ENCODE measurements at regions not wholly inside any gene's neighbourhood (a gene's known extent, or its start where the extent isn't known, plus 50 kb on each side); places are given as distances from the start of the nearest gene placed in this dataset.

DNA sequence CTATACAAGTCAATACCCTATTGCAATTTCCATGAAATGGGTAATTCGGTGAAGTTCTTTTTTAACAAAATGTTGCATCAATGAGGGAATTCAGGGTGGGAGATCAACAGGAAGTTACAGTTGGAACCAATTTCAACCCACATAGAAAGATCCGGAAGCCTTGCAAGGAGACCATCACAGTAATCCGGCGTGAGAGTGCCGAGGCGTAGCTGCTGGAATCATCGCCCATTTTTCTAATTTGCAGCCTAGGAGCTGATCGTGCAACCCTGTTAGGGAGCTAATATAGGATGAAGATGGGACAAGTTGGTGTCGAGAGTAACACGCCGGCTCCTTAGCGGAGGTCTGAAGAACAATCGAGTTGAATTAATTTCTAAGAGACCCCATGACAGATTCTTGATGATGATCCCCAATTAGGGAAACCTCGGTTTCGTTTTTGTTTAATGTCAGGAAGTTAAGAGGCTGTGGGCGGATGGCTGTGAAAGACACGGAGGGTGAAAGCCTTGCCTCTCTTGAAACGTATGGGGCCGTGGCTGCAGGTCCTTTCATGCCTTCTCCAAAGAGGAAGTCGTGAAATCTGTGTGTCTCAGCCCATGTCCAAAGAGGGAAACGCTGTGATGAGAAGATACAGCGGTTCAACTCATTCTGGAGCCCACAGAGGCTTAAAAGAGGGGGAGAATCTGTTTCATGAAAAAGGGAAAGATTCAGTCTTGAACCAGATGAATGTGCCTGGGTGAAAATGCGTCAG lies 51.2 kb upstream of the CARD11 start:
- H3K36me3 Mint-ChIP-seq (ENCODE audit: low read depth): no peaks in the 10 kb centered on the region
- H3K27ac Mint-ChIP-seq: peak overlapping the region; percentile 92
- H3K27me3 Mint-ChIP-seq: no peaks in the 10 kb centered on the region
- DNase-seq: peak; percentile 61
- H3K4me1 Mint-ChIP-seq (ENCODE audit: low read depth): peaks cover 68% of the 10 kb centered on the region
- H3K9me3 Mint-ChIP-seq: no peaks in the 10 kb centered on the region
- H3K4me3 Mint-ChIP-seq: peak overlapping the region; percentile 68

DNA sequence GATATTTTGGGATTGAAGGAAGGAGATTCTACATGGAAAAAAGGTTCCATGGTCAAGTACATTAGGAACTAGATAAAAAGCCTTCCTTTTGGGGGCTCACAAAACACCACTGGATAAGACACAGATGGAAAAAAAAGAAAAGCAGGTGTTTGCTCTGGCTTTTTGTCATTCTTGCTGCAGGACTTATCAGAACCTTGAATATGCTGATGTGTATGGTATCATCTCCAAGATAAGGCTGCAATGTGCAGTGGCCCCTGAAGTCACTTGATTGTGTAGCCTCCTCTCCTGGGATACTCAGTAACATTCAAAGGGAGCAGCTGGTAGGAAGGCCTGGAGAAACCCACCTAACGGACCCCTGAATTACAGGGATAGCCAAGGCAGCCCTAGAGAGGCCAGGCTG lies 54.1 kb upstream of the CARD11 start:
- H3K27ac Mint-ChIP-seq: no peak overlapping the region
- peaks cover 60% of the 10 kb centered on the region for H3K4me1 Mint-ChIP-seq (ENCODE audit: low read depth)
- H3K9me3 Mint-ChIP-seq: no peaks in the 10 kb centered on the region
- H3K36me3 Mint-ChIP-seq (ENCODE audit: low read depth): no peaks in the 10 kb centered on the region
- DNase-seq: no peak
- no peaks in the 10 kb centered on the region for H3K27me3 Mint-ChIP-seq
- H3K4me3 Mint-ChIP-seq: no peak overlapping the region

DNA sequence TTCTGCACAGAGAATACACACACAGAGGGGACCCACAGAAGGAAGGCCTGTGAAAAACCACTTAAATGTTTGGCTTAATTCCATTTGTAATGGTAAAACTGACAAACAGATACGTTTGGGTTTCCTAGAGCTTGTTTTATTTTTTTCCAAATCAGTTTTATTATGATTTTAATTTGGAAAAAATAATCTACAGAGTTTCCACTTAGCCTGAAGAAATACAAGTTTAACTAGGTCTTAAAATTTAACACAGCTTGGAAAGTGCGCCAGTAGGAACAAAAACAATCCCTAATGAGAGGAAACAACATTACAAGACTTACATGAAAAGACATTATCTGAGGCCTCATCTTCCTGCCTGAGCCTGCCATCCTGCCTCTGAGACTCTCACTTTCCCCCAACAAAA lies 58.5 kb upstream of the CARD11 start:
- Mint-ChIP-seq H3K4me3 (no peak overlapping the region), H3K27ac (peak overlapping the region; percentile 52)
- no peak for DNase-seq

DNA sequence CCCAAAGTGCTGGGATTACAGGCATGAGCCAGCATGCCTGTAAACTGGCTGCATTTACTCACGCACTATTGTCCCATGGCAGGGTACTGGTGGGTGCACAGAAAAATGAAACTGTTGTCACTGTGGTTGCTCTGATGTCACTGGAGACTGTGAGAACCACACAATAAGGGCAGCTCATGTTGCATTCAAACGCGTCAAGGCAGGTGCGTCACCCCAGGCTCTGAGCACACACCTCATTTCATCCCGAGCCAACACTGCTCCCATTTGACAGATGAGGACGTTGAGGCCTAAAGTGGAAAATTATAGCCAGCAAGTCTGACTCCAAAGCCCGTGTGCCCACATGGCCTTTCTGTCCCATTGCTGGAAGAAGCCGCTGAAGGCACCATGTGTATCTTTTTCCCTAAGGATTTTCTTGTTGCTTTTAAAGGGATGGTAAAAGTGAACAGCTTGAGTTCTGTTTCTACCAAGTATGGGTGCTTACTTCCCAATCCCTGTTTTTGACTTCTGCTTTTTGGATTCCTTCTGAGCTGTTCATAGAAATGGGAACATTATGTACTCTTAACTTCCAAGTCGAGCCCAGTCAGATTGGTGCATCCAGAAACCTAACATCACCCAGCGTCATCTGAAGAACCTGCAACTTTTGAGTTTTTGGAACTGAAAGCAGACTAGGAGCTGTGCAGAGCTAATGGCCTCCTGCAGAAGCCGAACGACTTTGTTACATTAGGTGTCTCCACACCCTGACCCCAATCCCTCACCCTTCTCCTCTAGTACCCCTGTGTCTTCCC lies 60.1 kb upstream of the CARD11 start:
- H3K36me3 Mint-ChIP-seq (ENCODE audit: low read depth): peaks cover 2% of the 10 kb centered on the region
- peaks cover 4% of the 10 kb centered on the region for H3K9me3 Mint-ChIP-seq
- no peak overlapping the region for H3K4me3 Mint-ChIP-seq
- no peaks in the 10 kb centered on the region for H3K27me3 Mint-ChIP-seq
- H3K4me1 Mint-ChIP-seq (ENCODE audit: low read depth): peaks cover 69% of the 10 kb centered on the region
- no peak for DNase-seq
- no peak overlapping the region for H3K27ac Mint-ChIP-seq

More for the DNA sequence above, 58.5 kb upstream of the CARD11 start:
- H3K4me1 Mint-ChIP-seq (ENCODE audit: low read depth): peaks cover 57% of the 10 kb centered on the region
- H3K27me3 Mint-ChIP-seq: no peaks in the 10 kb centered on the region
- peaks cover 4% of the 10 kb centered on the region for H3K9me3 Mint-ChIP-seq
- H3K36me3 Mint-ChIP-seq (ENCODE audit: low read depth): peaks cover 2% of the 10 kb centered on the region

DNA sequence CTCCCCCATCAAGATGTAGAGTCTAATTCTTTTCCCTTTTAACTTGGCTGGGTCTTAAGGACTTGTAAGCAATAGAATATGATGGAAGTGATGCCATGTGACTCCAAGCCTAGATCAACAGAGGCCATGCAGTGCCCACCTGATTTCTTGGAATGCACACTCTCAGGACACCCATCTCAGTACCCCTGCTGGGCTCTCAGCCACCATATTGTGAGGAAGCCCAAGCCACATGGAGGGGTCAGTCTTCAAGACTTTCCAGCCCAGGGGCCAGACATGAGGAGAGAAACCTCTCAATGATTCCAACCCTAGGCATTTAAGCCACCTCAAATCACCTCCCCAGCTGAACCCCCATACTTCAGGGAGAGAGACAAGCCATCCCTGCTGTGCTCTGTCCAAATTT lies 62.2 kb upstream of the CARD11 start:
- H3K27ac Mint-ChIP-seq: peak overlapping the region; percentile 90

DNA sequence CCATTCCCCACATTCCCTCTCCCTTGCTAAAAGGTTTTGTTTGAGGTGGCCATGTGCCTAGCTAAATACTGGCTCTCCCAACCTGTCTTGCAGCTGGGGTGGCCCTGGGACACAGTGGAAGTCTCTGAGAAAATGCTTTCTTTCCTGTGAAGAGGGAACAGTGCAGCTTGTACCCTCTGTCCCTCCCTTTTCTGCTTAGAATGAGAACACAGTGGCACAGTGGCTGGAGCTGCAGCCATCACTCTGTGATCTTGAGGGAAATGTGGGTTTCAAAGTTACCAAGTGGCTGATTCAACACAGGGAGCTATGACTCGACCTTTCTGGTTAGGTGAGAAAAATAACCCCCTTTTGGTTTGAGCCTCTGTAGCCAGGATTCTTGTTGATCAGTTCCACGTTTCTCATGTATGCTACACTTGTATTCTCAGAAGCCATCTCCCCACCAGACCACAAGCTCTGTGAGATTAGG lies 62.7 kb upstream of the CARD11 start:
- DNase-seq: peak; percentile 54
- H3K9me3 Mint-ChIP-seq: peaks cover 8% of the 10 kb centered on the region
- no peaks in the 10 kb centered on the region for H3K27me3 Mint-ChIP-seq
- peaks cover 84% of the 10 kb centered on the region for H3K4me1 Mint-ChIP-seq (ENCODE audit: low read depth)
- peak overlapping the region; percentile 90 for H3K27ac Mint-ChIP-seq
- H3K36me3 Mint-ChIP-seq (ENCODE audit: low read depth): peaks cover 2% of the 10 kb centered on the region
- H3K4me3 Mint-ChIP-seq: peak overlapping the region; percentile 43

More for the DNA sequence above, 62.2 kb upstream of the CARD11 start:
- Mint-ChIP-seq H3K9me3 (peaks cover 6% of the 10 kb centered on the region), H3K4me3 (no peak overlapping the region), H3K4me1 (ENCODE audit: low read depth) (peaks cover 82% of the 10 kb centered on the region), H3K36me3 (ENCODE audit: low read depth) (peaks cover 2% of the 10 kb centered on the region), H3K27me3 (no peaks in the 10 kb centered on the region)
- no peak for DNase-seq

DNA sequence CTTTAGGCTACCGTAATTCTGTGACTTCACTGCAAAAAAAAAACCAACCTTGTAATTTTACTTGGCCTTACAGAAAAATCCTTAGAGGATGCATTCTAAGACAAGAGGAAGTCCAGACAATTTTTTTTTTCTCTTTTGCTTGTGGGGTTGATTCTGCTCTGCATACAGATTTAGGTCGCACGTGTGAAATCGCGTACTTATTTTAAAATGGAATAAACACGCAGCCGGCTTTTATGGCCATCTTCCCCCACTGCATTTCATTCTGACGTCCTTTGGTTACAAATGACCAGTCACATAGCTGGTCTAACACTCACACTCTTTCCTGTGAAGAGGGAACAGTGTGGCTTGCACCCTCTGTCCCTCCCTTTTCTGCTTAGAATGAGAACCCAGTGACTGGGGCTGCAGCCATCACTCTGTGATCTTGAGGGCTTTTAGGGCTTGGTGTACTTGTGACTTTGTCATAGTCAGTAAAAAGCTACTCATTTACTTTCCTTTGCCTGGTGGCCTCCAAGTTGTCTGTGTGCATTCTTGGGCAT lies 63.6 kb upstream of the CARD11 start:
- no peak for DNase-seq
- no peaks in the 10 kb centered on the region for H3K27me3 Mint-ChIP-seq
- H3K9me3 Mint-ChIP-seq: peaks cover 8% of the 10 kb centered on the region
- peaks cover 2% of the 10 kb centered on the region for H3K36me3 Mint-ChIP-seq (ENCODE audit: low read depth)
- peak overlapping the region; percentile 90 for H3K27ac Mint-ChIP-seq
- no peak overlapping the region for H3K4me3 Mint-ChIP-seq
- H3K4me1 Mint-ChIP-seq (ENCODE audit: low read depth): peaks cover 79% of the 10 kb centered on the region

DNA sequence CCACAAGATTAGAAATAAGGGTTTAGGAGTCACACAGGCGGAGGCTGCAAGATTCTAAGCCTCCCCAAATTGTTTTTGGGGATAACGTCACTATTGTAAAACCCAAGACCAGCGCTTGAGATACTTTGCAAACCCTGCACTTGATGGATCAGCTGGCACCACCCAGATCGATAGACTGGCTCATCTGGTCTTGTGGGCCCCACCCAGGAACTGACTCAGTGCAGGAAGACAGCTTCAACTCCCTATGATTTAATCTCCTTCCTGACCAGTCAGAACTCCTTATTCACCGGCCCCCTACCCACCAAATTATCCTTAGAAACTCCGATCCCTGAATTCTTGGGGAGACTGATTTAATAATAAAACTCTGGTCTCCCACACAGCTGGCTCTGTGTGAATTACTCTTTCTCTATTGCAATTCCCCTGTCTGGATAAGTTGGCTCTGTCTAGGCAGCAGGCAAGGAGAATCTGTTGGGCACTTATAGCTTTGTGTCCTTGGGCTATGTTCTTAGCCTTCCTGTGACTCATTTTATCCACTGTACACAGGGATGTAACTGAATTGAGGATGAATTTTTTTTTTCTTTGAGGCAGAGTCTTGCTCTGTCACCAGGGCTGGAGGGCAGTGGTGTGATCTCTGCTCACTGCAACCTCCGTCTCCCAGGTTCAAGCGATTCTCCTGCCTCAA lies 64.4 kb upstream of the CARD11 start:
- peaks cover 12% of the 10 kb centered on the region for H3K9me3 Mint-ChIP-seq
- DNase-seq: no peak
- H3K4me1 Mint-ChIP-seq (ENCODE audit: low read depth): peaks cover 83% of the 10 kb centered on the region
- H3K36me3 Mint-ChIP-seq (ENCODE audit: low read depth): peaks cover 2% of the 10 kb centered on the region
- H3K4me3 Mint-ChIP-seq: peak overlapping the region; percentile 12
- H3K27ac Mint-ChIP-seq: peak overlapping the region; percentile 67
- H3K27me3 Mint-ChIP-seq: no peaks in the 10 kb centered on the region

DNA sequence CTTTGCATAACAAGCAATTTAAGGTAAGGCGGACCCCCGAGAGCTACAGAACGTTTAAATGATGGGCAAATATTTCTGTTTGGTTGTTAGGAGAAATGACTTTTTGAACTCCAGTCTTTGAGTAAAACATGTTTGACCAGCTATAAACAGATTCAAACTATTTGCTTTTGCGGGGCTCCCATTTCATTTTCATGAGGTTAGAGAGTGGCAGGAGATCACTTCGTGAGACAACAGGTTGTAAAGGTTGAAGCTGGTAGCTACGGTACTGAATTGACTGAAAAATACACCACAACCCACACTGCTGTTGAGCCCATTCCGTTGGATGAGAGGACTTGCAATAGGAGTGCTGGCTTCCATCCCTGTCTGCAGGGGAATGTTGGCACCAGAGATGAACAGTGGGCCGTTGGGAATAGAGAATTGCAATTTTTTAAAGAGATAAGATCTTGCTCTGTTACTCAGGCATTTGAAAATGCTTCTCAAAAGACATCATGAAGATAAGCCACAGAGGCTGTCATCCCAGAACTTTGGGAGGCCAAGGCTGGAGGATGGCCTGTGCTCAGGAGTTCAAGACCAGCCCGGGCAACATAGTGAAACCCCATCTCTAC lies 65.7 kb upstream of the CARD11 start:
- peaks cover 2% of the 10 kb centered on the region for H3K36me3 Mint-ChIP-seq (ENCODE audit: low read depth)
- no peak for DNase-seq
- no peak overlapping the region for H3K27ac Mint-ChIP-seq
- peaks cover 78% of the 10 kb centered on the region for H3K4me1 Mint-ChIP-seq (ENCODE audit: low read depth)
- peaks cover 19% of the 10 kb centered on the region for H3K9me3 Mint-ChIP-seq
- H3K27me3 Mint-ChIP-seq: no peaks in the 10 kb centered on the region
- H3K4me3 Mint-ChIP-seq: no peak overlapping the region

GRCh38 chr7:3112479-3113134 lies 68.9 kb upstream of the CARD11 start:
- Mint-ChIP-seq H3K4me3 (no peak overlapping the region), H3K27ac (peak overlapping the region; percentile 82)
- peak; percentile 43 for DNase-seq

GRCh38 chr7:3114917-3115316 lies 71.2 kb upstream of the CARD11 start:
- Mint-ChIP-seq H3K36me3 (ENCODE audit: low read depth) (no peaks in the 10 kb centered on the region), H3K4me1 (ENCODE audit: low read depth) (peaks cover 61% of the 10 kb centered on the region), H3K4me3 (no peak overlapping the region), H3K9me3 (peaks cover 20% of the 10 kb centered on the region), H3K27ac (no peak overlapping the region), H3K27me3 (no peaks in the 10 kb centered on the region)
- DNase-seq: no peak

More at GRCh38 chr7:3112479-3113134, 68.9 kb upstream of the CARD11 start:
- H3K36me3 Mint-ChIP-seq (ENCODE audit: low read depth): no peaks in the 10 kb centered on the region
- H3K9me3 Mint-ChIP-seq: peaks cover 19% of the 10 kb centered on the region
- H3K27me3 Mint-ChIP-seq: no peaks in the 10 kb centered on the region
- peaks cover 71% of the 10 kb centered on the region for H3K4me1 Mint-ChIP-seq (ENCODE audit: low read depth)

DNA sequence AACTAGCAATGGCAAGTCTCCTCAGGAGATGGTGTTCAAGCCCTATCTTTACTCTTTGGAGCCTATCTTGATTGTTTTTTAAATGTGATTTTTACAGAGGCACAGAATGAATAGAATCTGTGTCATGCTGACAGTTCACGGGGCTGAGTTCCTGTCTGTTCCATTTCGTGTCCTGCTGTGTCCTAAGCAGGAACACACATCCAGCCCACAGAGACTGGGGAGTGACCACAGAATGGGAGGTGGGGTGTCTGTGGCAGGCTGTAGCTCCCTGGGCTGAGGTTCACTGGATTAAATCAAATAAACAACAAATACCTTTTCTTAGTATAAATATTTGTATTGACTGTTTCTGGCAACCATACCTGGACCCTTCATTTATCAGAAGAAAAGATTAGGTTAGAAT lies 73.4 kb upstream of the CARD11 start:
- peaks cover 26% of the 10 kb centered on the region for H3K9me3 Mint-ChIP-seq
- H3K36me3 Mint-ChIP-seq (ENCODE audit: low read depth): no peaks in the 10 kb centered on the region
- DNase-seq: no peak
- H3K4me3 Mint-ChIP-seq: peak overlapping the region; percentile 60
- peaks cover 63% of the 10 kb centered on the region for H3K4me1 Mint-ChIP-seq (ENCODE audit: low read depth)
- H3K27ac Mint-ChIP-seq: peak overlapping the region; percentile 77
- no peaks in the 10 kb centered on the region for H3K27me3 Mint-ChIP-seq

DNA sequence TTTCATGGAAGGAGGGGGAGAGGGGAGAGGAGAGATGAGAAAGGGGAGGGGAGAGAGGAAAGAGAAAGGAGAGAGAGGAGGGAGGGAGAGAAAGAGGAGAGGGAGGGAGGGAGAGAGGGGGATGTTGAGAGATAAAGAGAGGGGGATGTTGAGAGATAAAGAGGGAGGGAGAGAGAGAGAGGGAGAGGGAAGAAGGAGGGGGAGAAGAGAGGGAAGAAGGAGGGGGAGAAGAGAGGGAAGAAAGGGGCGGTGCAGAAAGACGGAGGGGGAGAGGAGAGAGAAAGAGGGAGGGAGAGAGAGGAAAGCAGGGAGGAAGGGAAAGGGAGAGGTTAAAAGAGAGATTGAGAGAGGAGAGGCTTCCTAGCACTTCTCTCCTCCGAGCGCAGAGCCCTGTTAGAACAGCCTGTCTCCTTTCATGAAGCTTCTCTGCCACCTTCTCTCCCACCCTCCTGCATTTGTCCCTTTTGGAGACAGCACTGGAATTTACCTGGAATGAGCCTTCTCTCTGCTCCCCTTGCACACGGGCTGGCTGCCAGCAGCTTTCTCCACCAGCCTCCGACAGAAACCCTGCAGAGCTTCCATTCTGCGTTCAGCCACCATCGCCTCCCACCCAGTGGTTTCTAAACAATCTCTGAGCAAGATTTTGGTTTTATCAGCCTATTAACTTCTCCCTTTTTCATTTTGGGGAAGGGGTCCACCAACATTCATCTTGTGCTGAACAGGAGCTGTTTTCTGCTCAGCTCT lies 74.0 kb upstream of the CARD11 start:
- no peak for DNase-seq
- peaks cover 26% of the 10 kb centered on the region for H3K9me3 Mint-ChIP-seq
- H3K4me3 Mint-ChIP-seq: peak overlapping the region; percentile 68
- peak overlapping the region; percentile 34 for H3K27ac Mint-ChIP-seq
- H3K27me3 Mint-ChIP-seq: no peaks in the 10 kb centered on the region
- H3K4me1 Mint-ChIP-seq (ENCODE audit: low read depth): peaks cover 58% of the 10 kb centered on the region
- H3K36me3 Mint-ChIP-seq (ENCODE audit: low read depth): no peaks in the 10 kb centered on the region
